GM12878 (cell line): ENCODE measurements at regions not wholly inside any gene's neighbourhood (a gene's known extent, or its start where the extent isn't known, plus 50 kb on each side); places are given as distances from the start of the nearest gene placed in this dataset.

Source experiments
- ETV6 ChIP-seq, 2 experiments: fragments of 450-650 bp in 1 of 2; IDR thresholded peaks in 1 of 2; conservative IDR thresholded peaks in 1 of 2; 2 replicates each; pipeline ENCODE4 v1.6.1; 2014; ENCODE audit warnings: antibody characterized with exemption in 1 of 2, borderline replicate concordance in 1 of 2, low read depth in 1 of 2, mild to moderate bottlenecking in 1 of 2, moderate library complexity in 1 of 2
- POLR2A ChIP-seq: IDR thresholded peaks from 2 replicates; pipeline ENCODE4 v1.6.1; 2011; ENCODE audit warnings: low read depth, mild to moderate bottlenecking, low read length
- TF ChIP-seq, protein P1 (sequence below): IDR thresholded peaks from 2 replicates; pipeline ENCODE4 v1.6.1; 2011; ENCODE audit warnings: low read depth, low read length, improper control_type of control experiment, borderline replicate concordance

GRCh38 chr5:3862906-3863305 is 267.3 kb downstream of the IRX1 start:
- TF ChIP-seq POLR2A = no peak
- no peak for TF ChIP-seq ETV6 (conservative IDR thresholded peaks at IDR 0.05 in 1 of 2, IDR thresholded peaks at IDR 0.05 in 1 of 2; ENCODE audit: borderline replicate concordance in 1 of 2, low read depth in 1 of 2)
- TF ChIP-seq, protein P1, sequence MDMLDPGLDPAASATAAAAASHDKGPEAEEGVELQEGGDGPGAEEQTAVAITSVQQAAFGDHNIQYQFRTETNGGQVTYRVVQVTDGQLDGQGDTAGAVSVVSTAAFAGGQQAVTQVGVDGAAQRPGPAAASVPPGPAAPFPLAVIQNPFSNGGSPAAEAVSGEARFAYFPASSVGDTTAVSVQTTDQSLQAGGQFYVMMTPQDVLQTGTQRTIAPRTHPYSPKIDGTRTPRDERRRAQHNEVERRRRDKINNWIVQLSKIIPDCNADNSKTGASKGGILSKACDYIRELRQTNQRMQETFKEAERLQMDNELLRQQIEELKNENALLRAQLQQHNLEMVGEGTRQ = no peak
